ENCODE measurements at regions not wholly inside any gene's neighbourhood (a gene's known extent, or its start where the extent isn't known, plus 50 kb on each side); places are given as distances from the start of the nearest gene placed in this dataset.

DNA sequence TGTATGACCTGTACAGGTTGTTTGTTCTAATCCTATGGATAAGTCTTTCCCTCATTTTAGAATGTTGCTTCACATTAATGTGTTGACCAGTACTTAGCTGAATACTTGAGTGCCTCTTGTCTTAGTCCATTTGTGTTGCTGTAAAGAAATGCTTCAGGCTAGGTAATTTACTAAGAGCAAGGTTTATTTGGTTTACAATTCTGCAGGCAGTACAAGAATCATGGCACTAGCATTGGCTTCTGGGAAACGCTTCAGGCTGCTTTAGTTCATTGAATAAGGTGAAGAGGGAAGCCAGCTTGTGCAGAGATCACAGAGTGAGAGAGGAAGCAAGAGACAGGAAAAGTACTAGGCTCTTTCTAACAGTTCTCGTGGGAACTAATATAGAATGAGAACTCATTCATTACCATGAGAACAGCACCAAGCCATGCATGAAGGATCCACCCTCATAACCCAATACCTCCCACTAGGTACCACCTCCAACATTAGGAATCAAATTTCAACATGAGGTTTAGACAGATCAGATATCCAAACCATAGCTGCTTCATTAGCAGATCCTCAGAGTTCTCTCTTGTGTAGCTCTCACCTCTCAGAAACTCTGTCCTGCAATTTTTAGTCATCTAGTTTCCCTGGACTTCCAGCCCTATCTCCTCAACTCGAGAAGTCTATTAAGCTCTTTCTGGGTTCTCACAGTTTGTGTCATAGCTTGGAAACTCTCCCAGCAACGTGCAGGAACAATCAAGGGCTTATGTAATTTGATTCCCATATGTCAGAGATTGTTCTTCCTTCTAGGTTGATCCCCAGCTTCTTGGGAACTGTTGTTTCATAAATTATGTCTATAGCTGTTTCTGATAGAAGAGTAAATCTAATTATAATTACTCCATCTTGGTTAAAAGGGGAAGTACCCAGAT is 2082.3 kb upstream of the CELF4 start:
- TF ChIP-seq EP300 (IDR thresholded peaks at IDR 0.05) = no peak
- TF ChIP-seq, protein P1, sequence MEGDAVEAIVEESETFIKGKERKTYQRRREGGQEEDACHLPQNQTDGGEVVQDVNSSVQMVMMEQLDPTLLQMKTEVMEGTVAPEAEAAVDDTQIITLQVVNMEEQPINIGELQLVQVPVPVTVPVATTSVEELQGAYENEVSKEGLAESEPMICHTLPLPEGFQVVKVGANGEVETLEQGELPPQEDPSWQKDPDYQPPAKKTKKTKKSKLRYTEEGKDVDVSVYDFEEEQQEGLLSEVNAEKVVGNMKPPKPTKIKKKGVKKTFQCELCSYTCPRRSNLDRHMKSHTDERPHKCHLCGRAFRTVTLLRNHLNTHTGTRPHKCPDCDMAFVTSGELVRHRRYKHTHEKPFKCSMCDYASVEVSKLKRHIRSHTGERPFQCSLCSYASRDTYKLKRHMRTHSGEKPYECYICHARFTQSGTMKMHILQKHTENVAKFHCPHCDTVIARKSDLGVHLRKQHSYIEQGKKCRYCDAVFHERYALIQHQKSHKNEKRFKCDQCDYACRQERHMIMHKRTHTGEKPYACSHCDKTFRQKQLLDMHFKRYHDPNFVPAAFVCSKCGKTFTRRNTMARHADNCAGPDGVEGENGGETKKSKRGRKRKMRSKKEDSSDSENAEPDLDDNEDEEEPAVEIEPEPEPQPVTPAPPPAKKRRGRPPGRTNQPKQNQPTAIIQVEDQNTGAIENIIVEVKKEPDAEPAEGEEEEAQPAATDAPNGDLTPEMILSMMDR (IDR thresholded peaks at IDR 0.05) = no peak
